Calu3 (cell line): ENCODE measurements at regions not wholly inside any gene's neighbourhood (a gene's known extent, or its start where the extent isn't known, plus 50 kb on each side); places are given as distances from the start of the nearest gene placed in this dataset.

ENCODE experiments used
- BruUV-seq: library from RNA; stranded (reverse); fragments of 400-500 nt; replicated peaks from 2 replicates; lab custom pipeline; 2021; lab: Mats Ljungman, UMichigan
- CTCF ChIA-PET: fragments of 300-600 bp; sonication (Branson Sonifier 250); formaldehyde crosslinking; loops from one replicate; lab custom pipeline; 2022; ENCODE audit warnings: antibody characterized with exemption; lab: Charles Lee
- DNase-seq: peaks from one replicate; pipeline ENCODE4 v3.0.0; 2022
- H3K27ac Mint-ChIP-seq: one replicate; pipeline ENCODE4 v1.8.0; 2022; ENCODE audit warnings: mixed read lengths; ENCODE audit not compliant: unreplicated experiment
- H3K27me3 Mint-ChIP-seq: one replicate; pipeline ENCODE4 v1.8.0; 2022; ENCODE audit warnings: mixed read lengths; ENCODE audit not compliant: unreplicated experiment
- H3K36me3 Mint-ChIP-seq: one replicate; pipeline ENCODE4 v1.8.0; 2022; ENCODE audit warnings: mild to moderate bottlenecking, moderate library complexity, mixed read lengths; ENCODE audit not compliant: insufficient read depth, unreplicated experiment
- H3K4me1 Mint-ChIP-seq: one replicate; pipeline ENCODE4 v1.8.0; 2022; ENCODE audit warnings: mild to moderate bottlenecking, low read depth, mixed read lengths; ENCODE audit not compliant: unreplicated experiment
- H3K4me3 Mint-ChIP-seq: one replicate; pipeline ENCODE4 v1.8.0; 2022; ENCODE audit warnings: mild to moderate bottlenecking, low read depth, moderate library complexity, mixed read lengths; ENCODE audit not compliant: unreplicated experiment
- H3K9me3 Mint-ChIP-seq: one replicate; pipeline ENCODE4 v1.8.0; 2022; ENCODE audit warnings: low read depth, mixed read lengths; ENCODE audit not compliant: unreplicated experiment
- CTCF ChIP-seq: fragments of 200-600 bp; IDR thresholded peaks from one replicate; pipeline ENCODE4 v1.8.0; 2022; ENCODE audit warnings: antibody characterized with exemption; ENCODE audit not compliant: unreplicated experiment
- intact Hi-C: fragments of 100-400 bp; cut with micrococcal nuclease; formaldehyde crosslinking; loops from one replicate; pipeline ENCODE4 v1.10.0; 2022; ENCODE audit not compliant: unreplicated experiment

GRCh38 chr13:65615506-65615905 lies 1614.6 kb downstream of the PCDH9 start:
- no peak overlapping the region for H3K27ac Mint-ChIP-seq
- no peaks in the 10 kb centered on the region for H3K36me3 Mint-ChIP-seq
- BruUV-seq: no TSS peak
- H3K9me3 Mint-ChIP-seq: peaks cover 2% of the 10 kb centered on the region
- H3K4me3 Mint-ChIP-seq: no peak overlapping the region
- TF ChIP-seq CTCF: no peak
- CTCF ChIA-PET: no interaction called here
- intact Hi-C loops: no loop called here
- H3K4me1 Mint-ChIP-seq: no peaks in the 10 kb centered on the region
- no peak for DNase-seq
- H3K27me3 Mint-ChIP-seq: no peaks in the 10 kb centered on the region

- H3K36me3 Mint-ChIP-seq: no peaks in the 10 kb centered on the region
- CTCF ChIA-PET: no interaction called here
- peaks cover 2% of the 10 kb centered on the region for H3K9me3 Mint-ChIP-seq
- no peaks in the 10 kb centered on the region for H3K4me1 Mint-ChIP-seq
- DNase-seq: no peak
- no peak for TF ChIP-seq CTCF
- H3K27me3 Mint-ChIP-seq: no peaks in the 10 kb centered on the region
- intact Hi-C loops: no loop called here
- H3K27ac Mint-ChIP-seq: no peak overlapping the region
- no peak overlapping the region for H3K4me3 Mint-ChIP-seq
- BruUV-seq: no TSS peak
Observed at GRCh38 chr13:65613004-65613403, 1617.1 kb downstream of the PCDH9 start.

- CTCF ChIA-PET: no interaction called here
- no peak for TF ChIP-seq CTCF
- H3K36me3 Mint-ChIP-seq: no peaks in the 10 kb centered on the region
- intact Hi-C loops: no loop called here
- H3K27me3 Mint-ChIP-seq: no peaks in the 10 kb centered on the region
- BruUV-seq: no TSS peak
- no peaks in the 10 kb centered on the region for H3K4me1 Mint-ChIP-seq
- H3K27ac Mint-ChIP-seq: no peak overlapping the region
- H3K4me3 Mint-ChIP-seq: no peak overlapping the region
- DNase-seq: no peak
- H3K9me3 Mint-ChIP-seq: peaks cover 5% of the 10 kb centered on the region
Observed at GRCh38 chr13:65609350-65609749, 1620.8 kb downstream of the PCDH9 start.

GRCh38 chr13:65606622-65607021 lies 1623.5 kb downstream of the PCDH9 start:
- TF ChIP-seq CTCF: no peak
- H3K27ac Mint-ChIP-seq: no peak overlapping the region
- no peaks in the 10 kb centered on the region for H3K36me3 Mint-ChIP-seq
- H3K9me3 Mint-ChIP-seq: peaks cover 3% of the 10 kb centered on the region
- no peak overlapping the region for H3K4me3 Mint-ChIP-seq
- H3K4me1 Mint-ChIP-seq: no peaks in the 10 kb centered on the region
- BruUV-seq: no TSS peak
- no peak for DNase-seq
- intact Hi-C loops: no loop called here
- CTCF ChIA-PET: no interaction called here
- H3K27me3 Mint-ChIP-seq: no peaks in the 10 kb centered on the region
